ENCODE measurements at regions not wholly inside any gene's neighbourhood (a gene's known extent, or its start where the extent isn't known, plus 50 kb on each side); places are given as distances from the start of the nearest gene placed in this dataset.
A peak's percentile ranks its signal among the peaks of the same experiment; 100 is the strongest.

DNA sequence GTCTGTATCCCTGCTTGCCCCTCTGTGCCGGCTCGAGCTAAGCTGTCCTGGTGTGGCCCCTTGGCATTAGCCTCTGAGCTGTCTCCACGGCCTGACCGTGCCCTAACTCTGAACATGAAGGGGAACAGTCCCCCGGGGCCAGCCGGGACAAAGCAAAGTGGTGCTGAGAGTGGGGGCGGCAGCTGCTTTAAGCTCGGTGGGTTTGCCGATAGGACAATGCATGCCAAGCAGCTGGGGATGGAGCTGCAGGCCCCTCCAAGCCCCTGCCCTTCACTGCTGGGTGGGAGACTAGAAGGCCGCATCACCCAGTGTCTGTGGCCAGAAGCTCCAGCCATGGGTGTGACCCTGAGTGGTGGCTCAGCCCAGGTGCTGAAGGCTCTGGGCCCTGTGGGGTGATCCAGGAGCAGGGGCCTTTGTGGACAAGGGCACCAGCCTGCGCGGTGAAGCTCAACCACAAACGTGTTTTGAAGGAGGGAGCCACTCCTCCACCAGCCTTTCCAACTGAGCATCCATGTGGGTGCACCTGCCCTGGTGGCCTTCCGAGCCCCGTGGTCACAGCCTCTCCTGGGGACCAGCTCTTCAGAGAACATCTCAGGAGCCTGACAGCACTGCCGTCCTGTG is 242.5 kb downstream of the ERMARD start:
- no peak for DNase-seq

DNA sequence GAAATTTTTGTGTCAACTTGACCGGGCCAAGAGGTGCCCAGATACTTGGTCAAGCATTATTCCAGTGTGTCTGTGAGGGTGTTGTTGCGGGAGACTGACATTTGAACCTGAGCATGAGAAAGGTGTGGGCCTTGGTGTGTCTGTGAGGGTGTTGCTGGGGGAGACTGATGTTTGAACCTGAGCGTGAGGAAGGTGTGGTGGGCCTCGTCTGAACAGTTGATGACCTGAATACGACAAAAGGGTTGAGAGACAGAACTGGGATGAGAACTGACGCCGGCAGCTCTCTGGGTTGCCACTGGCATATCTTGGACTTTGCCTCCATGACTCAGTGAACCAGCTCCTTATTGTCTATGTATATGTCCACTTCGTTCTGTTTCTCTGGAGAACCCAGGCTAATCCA is 240.5 kb downstream of the ERMARD start:
- DNase-seq = no peak

DNA sequence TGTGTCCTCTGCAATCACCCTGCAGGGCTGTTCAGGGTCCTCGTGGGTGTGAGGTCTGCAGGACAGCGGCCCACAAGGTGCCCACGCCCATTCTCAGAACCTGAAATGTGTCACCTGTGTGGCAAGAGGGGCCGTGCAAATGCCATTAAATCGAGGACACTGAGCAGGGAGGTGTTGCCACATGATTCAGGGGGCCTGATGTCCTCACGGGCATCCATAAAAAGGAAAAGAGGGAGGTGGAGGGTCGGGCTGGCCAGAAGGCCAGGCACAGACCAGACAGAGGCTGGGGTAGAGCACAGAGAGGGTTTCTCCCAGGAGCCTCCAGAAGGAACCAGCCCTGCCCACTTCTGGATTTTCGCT is 239.6 kb downstream of the ERMARD start:
- DNase-seq = no peak

DNA sequence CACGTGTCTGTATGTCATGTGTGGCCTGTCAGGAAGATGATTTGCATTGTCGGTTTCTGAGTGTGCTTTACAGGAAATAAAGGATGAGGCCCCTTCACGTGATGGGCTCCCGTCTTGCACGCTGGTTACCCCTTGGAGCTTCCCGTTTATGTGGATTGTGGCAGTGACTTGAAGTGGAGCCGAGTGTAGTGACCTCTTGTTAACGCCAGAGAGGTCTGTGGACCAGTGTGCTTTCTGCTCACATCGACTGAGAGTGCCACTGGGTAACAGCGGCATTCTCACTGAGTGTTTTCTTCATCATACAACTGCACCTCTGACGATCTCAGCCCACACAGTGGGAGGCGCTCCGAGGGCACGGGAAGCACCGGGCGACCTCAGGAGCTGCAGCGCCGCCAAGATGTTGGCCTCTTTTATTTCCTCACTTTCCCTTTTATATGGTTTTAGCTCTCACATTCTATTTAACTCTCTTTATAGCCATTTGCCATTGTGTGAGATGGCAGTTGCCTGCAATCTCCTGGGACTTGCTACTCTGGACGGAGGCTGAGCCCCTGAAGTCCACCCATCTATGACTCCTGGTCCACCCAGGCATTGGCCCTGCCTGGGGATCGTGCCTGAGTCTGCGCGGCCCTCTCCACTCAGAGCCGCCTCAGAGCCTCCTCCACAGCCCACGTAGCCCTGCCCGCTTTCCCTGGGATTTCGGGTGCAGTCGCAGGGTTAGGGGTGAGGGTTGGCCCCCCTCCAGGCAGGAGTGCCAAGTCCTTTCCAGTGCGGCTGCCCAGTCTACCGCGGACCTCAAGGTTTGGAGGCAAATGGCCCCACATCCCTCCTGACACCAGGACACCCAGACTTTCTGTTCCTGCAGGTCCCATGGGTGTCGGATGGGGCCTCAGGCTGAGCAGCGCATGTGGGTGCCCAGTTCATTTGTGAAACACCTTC is 238.9 kb downstream of the ERMARD start:
- no peak for DNase-seq

DNA sequence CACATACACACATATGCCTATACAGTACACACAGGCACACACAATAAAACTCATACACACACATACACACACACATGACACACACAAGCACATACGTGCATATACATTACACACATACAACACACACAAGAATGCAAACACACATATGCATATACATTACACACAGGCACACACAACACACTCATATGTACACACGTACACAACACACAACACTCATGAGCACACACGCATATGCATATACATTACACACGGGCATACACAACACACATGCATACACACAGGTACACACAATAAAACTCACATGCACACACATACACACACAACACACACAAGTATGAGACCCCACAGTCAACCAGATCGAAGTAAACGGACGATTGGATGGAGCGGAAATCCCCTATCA is 238.2 kb downstream of the ERMARD start:
- no peak for DNase-seq

DNA sequence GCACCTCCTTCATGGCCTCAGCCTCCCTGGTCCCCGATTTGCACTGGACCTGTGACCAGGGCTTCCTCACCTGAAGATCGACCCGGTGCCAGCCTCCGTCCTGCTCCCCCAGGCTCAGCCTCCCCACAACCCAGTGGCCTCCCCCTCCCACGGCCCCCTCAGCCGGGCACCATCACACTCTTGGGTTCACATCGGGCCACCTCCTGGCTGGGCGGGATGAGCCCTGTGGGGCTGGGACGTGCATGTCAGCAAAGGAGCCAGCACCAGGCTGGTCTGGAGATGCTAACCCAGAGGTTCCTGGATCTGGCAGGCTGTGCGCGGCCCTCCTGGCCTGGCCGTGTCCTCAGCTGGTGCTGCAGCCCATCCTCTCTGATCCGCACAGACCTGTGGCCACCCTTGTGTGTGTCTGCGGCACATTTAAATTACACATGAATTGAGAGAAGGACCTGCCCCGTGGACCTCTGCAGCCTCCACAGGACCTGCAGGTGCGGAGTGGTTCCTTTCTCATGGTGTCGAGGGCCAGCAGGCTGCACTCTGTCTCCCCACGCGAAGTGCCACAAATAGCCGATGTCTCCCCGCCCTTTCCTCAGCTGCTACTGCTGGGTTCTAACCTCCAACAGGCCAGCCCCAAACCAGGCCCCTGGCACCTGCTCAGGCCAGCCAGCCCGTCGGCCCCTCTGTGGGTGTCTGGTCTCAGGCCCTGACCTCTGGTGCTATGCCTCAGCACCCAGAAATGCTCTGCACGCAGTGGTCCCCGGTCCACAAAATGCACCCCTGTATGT is 237.5 kb downstream of the ERMARD start:
- DNase-seq = no peak

DNA sequence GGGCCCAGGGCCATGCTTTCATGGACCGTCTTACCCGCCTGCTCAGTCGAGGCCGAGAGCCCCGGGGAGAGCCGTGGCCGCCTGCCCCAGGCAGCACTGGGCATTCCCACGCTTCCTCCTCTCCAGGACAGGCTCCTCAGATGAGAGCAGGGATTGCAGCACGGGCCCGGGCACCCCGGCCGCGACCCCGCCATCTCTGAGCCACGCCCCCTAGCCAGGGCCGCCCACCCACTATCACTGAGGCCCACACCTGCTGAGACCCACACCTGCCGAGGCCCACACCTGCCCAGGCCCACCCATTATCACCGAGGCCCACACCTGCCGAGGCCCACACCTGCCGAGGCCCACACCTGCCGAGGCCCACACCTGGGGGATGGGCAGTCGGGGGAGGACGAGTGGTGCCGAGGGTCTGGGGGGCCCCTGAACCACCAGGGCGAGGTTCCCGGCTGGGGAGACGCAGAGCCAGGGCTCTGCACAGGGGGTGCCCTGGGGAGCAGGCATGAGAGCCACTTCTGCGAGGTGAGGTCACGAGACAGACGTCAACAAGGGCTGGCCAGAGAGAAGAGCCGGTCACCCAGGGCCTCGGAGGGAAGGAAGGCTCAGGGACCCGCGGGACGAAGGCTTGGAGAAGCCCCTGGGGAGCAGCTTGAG is 235.6 kb downstream of the ERMARD start:
- no peak for DNase-seq

DNA sequence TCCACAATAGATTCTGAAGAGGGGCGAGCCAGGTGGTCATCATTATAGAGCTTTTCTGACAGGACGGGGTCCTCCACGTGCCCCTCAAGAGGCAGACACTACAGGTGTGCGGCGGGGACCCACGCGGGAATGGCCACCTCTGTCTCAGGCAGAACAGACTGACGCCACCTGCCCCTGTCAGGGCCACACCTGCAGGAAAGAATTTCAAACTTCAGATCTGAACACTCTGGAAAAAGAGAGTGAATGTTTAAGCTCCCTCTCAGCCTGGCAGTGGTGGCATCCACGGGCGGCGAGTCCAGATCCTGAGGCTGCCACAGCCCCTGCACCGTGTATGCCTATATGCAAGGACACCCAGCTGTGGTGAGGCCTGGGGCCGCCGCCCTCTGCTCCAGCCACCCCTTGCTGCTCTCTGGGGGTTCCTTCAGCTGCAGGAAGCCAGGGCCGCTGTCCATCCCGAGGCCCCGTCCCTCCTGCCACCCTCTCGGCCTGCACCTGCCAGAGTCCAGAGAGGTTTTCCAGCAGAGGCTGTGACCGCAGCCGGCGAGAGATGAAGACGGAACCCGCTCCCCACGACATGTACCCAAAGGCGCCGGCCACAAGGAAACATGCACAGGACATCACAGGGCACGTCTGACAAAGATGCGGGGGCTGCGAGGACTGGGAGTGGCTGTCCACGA is 234.9 kb downstream of the ERMARD start:
- no peak for DNase-seq

DNA sequence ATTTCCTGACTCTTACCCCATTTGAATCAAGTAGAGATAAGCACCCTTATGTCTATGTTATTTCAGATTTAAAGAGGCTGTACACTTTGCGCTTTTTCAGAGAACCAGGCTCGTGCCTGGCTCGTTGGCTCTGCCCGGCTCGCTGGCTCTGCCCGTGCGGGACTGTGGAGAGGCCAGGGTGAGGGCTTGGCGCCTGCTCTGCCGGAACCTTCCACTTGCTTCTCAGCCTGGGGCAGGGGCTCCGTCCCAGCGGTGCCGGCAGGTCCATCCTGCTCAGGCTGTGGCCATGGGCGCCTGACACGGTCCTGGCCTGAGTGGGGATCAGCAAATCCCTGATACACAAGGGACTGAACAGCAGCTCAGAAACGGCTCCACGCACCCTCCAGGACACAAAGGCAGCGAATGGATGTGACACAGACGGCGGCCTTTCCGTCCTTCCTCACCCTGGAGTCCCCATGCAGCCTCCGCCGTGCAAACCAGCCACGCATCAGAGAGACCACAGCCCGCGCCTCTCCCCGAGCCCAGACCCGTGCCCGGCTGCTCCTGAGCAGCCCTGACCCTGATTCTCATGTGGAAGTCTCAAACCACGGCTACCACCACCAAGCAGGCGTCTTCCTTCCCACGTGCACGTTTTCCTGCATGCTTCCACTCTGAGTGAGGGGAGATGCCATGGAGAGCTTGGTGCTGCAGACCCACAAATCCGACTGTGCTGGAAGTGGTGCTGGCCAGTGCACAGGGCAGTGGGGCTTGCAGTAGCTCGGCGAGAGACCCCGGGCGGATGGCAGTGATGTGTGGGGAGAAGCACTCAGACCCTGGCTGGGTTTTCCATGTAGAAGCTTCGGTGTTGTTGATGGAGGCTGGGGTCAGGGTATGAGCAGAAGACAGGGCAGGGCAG is 233.9 kb downstream of the ERMARD start:
- DNase-seq = no peak

DNA sequence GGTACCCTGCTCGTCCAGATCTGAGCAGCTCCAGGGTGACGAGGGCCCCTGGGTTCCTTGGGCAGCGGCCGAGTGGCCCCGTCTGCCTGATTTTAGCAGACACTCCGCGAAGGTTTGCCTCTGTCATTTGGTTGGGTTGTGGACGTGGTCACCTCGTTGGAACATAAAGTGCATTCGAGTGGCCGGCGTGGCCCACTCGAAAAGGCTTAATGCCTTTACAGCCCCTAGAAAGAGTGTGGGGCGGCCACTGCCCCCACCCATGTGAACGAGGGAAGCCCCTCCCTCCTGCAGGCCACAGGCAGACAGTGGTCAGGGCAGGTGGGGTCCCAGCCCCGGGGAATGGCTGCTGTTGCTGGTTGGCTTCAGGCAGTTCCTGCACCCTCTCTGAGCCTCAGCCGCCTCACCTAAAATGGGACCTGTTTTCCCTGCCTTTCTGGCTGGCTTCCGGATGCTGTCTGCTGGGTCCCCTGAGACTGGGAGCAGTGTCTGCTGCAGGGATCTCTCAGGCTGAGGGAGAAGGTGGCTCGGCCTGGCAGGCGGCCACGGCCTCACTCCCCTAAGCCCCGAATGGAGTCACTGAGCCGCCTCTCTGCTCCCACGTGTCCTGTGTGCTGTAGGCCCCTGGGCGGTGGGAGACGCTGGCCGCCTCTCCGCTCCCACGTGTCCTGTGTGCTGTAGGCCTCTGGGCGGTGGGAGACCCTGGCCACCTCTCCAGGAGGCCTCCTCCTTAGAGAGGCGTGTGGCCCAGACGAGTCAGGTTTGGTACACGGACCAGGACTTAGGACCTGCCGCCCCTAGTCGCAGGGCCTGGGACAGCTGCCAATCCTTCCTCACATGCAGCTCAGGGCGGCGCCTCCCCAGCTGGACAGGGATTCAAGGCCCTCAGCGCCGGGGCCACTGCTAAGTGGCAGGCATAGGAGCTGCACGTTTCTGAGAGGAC is 233.0 kb downstream of the ERMARD start:
- DNase-seq = no peak

DNA sequence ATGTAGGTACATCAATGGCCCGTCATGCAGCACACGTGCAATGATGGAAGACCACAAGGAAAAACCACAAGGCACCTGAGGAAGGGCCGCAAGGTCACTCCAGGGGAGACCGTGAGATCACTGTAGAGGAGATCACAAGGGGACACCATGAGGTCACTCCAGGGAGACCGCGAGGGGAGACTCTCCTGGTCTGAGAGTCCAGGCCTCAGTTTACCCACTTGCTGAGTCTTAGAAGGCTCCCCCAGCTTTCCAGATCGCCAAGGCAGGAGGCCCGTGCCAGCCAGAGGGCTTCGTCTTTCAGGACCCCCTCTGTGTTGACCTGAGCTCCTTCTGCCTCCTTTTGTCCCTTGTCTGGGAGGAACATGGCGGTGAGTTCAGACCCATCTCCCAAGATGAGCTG is 232.2 kb downstream of the ERMARD start:
- DNase-seq = no peak

DNA sequence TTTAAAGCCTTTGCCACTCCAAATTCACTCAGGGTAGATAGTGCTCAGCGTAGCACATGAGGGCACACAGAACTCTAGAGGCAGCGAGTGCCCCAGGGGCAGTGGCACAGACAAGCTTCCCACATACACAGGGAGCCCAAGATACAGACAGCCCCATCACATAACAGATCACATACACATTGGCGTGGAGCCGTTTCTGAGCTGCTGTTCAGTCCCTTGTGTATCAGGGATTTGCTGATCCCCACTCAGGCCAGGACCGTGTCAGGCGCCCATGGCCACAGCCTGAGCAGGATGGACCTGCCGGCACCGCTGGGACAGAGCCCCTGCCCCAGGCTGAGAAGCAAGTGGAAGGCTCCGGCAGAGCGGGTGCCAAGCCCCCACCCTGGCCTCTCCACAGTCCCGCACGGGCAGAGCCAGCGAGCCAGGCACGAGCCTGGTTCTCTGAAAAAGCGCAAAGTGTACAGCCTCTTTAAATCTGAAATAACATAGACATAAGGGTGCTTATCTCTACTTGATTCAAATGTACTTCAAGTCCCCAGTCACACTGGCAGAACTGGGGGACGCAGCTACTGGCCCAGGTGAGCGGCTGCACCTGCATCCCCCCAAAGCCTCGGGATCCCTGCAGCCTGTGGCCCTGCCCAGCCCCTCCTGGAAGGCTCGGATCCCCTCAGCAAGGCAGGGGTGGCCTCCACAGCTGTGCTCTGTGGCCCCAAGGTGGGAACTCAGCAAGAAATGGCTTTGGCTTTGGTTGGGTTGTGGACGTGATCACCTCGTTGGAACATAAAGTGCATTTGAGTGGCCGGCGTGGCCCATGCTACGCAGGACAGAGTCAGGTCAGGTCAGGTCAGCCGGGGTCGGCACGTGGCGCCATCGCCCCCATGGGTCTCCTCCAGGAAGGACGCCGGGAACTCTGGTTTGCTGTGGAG is 231.3 kb downstream of the ERMARD start:
- no peak for DNase-seq

DNA sequence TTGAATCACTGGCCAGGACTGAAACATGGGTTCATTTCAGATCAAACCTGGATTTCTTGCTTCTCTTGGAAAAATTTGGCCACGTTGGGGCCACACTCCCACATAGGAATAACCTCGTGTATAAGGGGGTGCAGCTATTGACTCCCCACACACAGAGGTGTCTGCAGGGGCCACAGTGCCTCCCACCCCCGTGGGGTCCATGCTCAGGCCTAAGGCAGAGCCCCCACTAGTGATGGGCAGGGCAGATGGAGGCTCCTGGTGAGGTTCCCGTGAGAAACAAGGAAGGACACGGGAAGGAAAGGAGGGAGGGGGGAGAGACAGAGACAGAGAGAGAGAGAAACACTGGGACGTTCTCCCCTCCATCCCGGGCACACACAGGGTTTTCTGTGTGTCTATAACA is 230.5 kb downstream of the ERMARD start:
- DNase-seq = no peak

DNA sequence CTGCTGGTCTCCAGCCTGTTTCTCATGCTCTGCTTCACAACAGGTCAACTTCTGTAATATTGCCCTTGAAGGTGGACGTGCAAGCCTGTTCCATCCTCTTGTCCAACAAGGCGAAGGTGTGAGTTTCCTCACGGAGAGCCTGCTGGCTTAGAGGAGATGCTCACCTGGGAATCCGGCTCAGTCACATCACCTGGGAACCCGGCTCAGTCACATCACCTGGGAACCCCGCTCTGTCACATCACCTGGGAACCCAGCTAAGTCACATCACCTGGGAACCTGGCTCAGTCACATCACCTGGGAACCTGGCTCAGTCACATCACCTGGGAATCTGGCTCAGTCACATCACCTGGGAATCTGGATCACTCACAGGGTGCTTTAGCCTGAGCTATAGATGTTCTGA is 230.1 kb downstream of the ERMARD start:
- no peak for DNase-seq

DNA sequence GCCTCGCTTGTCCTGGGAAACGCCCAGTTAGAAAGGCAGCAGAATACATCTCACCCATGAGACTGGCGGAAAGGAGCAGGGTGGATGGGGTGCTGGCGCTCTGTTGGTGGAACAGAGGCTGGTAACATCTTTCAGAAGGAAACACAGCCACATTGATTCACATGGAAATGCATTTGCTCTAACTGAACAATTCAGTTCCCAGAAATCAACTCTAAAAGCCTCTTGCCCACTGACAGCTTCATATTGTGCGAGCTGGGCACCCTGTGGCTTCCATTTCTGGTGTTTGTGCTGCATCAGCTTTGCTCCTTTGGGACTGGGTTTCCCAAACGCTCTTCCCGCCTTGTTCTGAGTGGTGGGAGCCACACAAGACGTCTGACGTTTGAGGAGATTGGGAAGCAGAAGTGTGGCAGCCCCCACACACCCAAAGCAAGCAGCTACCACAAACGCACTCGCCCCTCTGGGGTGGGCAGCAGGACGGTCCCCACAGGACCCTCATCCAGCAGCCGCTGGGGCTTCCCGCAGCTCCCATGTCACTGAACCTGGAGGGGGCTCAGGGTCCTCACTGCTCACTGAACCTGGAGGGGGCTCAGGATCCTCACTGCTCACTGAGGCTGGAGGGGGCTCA is 229.5 kb downstream of the ERMARD start:
- DNase-seq = no peak

DNA sequence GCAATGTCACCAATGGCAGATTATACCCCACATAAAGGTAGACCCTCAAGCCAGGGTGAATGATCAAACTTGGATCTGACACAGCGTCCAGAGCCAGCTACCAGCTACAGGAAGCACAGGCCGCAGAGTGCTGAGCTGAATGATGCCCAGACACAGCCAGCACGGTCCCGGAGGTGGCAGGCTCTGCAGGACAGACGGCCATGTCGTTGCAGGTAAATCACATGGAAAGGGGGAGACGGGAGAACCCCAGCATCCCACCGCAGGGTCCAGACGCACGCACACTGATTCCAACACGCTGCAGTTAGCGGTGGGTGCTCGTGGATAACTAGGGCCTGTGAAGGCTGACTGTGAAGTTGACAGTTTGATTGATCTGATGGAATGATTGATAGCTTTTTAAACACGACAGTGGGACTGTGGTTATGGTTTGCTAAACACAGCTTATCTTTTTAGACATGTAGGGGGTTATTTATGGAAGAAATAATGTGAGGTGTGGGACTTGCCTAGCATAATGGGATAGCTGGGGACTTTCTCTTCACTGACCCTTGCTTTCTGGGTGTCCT is 228.5 kb downstream of the ERMARD start:
- no peak for DNase-seq

DNA sequence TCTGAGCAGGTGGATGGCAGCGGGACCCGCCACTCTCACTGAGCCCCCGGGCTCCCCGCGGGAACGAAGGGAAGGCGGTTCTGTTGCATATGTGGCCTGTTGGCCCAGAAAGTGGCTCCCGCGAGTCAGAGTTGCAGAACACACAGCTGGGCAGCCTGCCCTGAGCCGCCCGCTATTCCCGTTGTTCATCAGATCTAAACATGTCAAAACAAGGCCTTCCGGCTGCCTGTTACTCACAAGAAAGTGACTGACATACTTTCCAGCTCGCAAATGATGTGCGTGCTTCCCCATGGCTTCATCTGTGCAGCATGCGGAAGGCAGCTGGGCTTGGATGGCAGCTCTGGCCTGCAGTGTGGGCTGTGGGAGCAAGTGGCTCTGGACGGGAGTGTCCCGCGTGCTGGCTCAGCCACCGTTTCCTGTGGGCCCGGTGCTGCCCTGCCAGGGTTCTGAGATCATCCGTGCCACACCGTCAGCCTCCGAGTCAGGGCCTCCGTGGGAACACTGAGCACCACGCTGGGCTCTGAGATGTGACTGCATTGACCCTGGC is 227.3 kb downstream of the ERMARD start:
- peak; percentile 83 for DNase-seq
